HG03469 (cell line): ENCODE measurements at regions not wholly inside any gene's neighbourhood (a gene's known extent, or its start where the extent isn't known, plus 50 kb on each side); places are given as distances from the start of the nearest gene placed in this dataset.

Experiments
- ATAC-seq: cut with Tn5 transposase; IDR thresholded peaks from one replicate; pipeline ENCODE4 v1.9.1; 2021; ENCODE audit warnings: mild to moderate bottlenecking, moderate library complexity, moderate number of reproducible peaks; ENCODE audit not compliant: unreplicated experiment

- no peak for ATAC-seq
Measured at GRCh38 chr1:209504571-209504970, 78.9 kb upstream of the CAMK1G start.

GRCh38 chr1:209505044-209505443, 78.5 kb upstream of the CAMK1G start:
- no peak for ATAC-seq

- ATAC-seq = no peak
Measured at GRCh38 chr1:209506101-209506500, 77.4 kb upstream of the CAMK1G start.

GRCh38 chr1:209509039-209509438, 74.5 kb upstream of the CAMK1G start:
- no peak for ATAC-seq

GRCh38 chr1:209510063-209510462, 73.5 kb upstream of the CAMK1G start:
- ATAC-seq = no peak

GRCh38 chr1:209511169-209511568, 72.3 kb upstream of the CAMK1G start:
- ATAC-seq = no peak

GRCh38 chr1:209512821-209513220, 70.7 kb upstream of the CAMK1G start:
- no peak for ATAC-seq

GRCh38 chr1:209513226-209513625, 70.3 kb upstream of the CAMK1G start:
- ATAC-seq = no peak

GRCh38 chr1:209516771-209517680, 66.5 kb upstream of the CAMK1G start:
- no peak for ATAC-seq

GRCh38 chr1:209517681-209518050, 65.8 kb upstream of the CAMK1G start:
- ATAC-seq = no peak

- ATAC-seq = no peak
Measured at GRCh38 chr1:209519786-209520185, 63.7 kb upstream of the CAMK1G start.

- ATAC-seq = no peak
Measured at GRCh38 chr1:209522826-209523225, 60.7 kb upstream of the CAMK1G start.

GRCh38 chr1:209526137-209526536, 57.4 kb upstream of the CAMK1G start:
- ATAC-seq = no peak

- ATAC-seq = no peak
Measured at GRCh38 chr1:209527372-209527771, 56.1 kb upstream of the CAMK1G start.

GRCh38 chr1:209527993-209528717, 55.4 kb upstream of the CAMK1G start:
- ATAC-seq = no peak

- ATAC-seq = no peak
Measured at GRCh38 chr1:209529233-209529632, 54.3 kb upstream of the CAMK1G start.

- no peak for ATAC-seq
Measured at GRCh38 chr1:209531006-209531405, 52.5 kb upstream of the CAMK1G start.

GRCh38 chr1:209531549-209531948, 52.0 kb upstream of the CAMK1G start:
- ATAC-seq = no peak
